HCT116 (cell line): ENCODE measurements at regions not wholly inside any gene's neighbourhood (a gene's known extent, or its start where the extent isn't known, plus 50 kb on each side); places are given as distances from the start of the nearest gene placed in this dataset.

Experiments
- JUND ChIP-seq: IDR thresholded peaks from 2 replicates; pipeline ENCODE4 v1.6.1; 2012
- RAD21 ChIP-seq: IDR thresholded peaks from 2 replicates; pipeline ENCODE4 v1.6.1; 2012; ENCODE audit warnings: low read depth, mild to moderate bottlenecking
- TF ChIP-seq, protein P1 (sequence below): IDR thresholded peaks from 2 replicates; pipeline ENCODE4 v1.6.1; 2012
- TF ChIP-seq, protein P2 (sequence below), 3 experiments: fragments of 200-600 bp in 1 of 3; sonication (generic) in 1 of 3; IDR thresholded peaks in 2 of 3; conservative IDR thresholded peaks in 1 of 3; 2 replicates each; pipeline ENCODE4 v1.5.1; 2012 to 2017; ENCODE audit warnings: low read depth in 2 of 3, low read length in 2 of 3, antibody characterized with exemption in 1 of 3, borderline replicate concordance in 1 of 3, control low read depth in 1 of 3, mild to moderate bottlenecking in 1 of 3, mixed read lengths in 1 of 3, mixed run types in 1 of 3, moderate library complexity in 1 of 3; ENCODE audit not compliant: insufficient read depth in 1 of 3

DNA sequence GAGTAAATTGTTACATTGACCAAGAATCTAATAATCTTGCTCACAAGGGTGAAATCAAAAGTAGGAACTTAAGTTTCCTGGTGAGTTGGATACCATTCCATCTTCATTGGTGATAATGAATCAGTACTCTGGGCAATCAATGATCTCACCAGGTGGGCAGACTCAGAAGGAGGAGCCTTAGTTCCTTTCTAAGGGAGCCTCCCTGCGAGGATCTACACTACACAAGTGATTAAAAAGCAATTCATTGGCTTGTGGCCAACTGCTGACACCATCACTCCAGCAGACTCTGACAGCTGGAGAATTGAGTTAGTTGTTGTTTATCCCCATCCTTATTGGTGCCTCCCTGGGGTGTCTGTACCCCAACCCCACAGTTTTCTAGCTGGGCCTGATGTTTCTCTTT lies 84.1 kb upstream of the VANGL1 start:
- no peak for TF ChIP-seq RAD21
- TF ChIP-seq, protein P1, sequence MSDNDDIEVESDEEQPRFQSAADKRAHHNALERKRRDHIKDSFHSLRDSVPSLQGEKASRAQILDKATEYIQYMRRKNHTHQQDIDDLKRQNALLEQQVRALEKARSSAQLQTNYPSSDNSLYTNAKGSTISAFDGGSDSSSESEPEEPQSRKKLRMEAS: no peak
- no peak for TF ChIP-seq JUND
- TF ChIP-seq, protein P2, sequence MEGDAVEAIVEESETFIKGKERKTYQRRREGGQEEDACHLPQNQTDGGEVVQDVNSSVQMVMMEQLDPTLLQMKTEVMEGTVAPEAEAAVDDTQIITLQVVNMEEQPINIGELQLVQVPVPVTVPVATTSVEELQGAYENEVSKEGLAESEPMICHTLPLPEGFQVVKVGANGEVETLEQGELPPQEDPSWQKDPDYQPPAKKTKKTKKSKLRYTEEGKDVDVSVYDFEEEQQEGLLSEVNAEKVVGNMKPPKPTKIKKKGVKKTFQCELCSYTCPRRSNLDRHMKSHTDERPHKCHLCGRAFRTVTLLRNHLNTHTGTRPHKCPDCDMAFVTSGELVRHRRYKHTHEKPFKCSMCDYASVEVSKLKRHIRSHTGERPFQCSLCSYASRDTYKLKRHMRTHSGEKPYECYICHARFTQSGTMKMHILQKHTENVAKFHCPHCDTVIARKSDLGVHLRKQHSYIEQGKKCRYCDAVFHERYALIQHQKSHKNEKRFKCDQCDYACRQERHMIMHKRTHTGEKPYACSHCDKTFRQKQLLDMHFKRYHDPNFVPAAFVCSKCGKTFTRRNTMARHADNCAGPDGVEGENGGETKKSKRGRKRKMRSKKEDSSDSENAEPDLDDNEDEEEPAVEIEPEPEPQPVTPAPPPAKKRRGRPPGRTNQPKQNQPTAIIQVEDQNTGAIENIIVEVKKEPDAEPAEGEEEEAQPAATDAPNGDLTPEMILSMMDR (IDR thresholded peaks at IDR 0.05 in 2 of 3, conservative IDR thresholded peaks at IDR 0.05 in 1 of 3; ENCODE audit: borderline replicate concordance in 1 of 3, insufficient read depth in 1 of 3, low read depth in 2 of 3, low read length in 2 of 3): no peak
